Loucy (cell line): ENCODE measurements at regions not wholly inside any gene's neighbourhood (a gene's known extent, or its start where the extent isn't known, plus 50 kb on each side); places are given as distances from the start of the nearest gene placed in this dataset.

ENCODE experiments used
- H2AFZ ChIP-seq: fragments of 200-600 bp; sonication (generic); 2 replicates; pipeline ENCODE4 v1.6.0; 2016; ENCODE audit warnings: antibody characterized with exemption, mild to moderate bottlenecking, low read length, moderate library complexity
- H3F3A ChIP-seq: fragments of 200-600 bp; 2 replicates; pipeline ENCODE4 v1.6.0; 2016; ENCODE audit warnings: antibody characterized with exemption, low read depth, mild to moderate bottlenecking
- H3K27me3 ChIP-seq: fragments of 200-600 bp; sonication (generic); 2 replicates; pipeline ENCODE4 v1.6.1; 2014; ENCODE audit warnings: low read length, mild to moderate bottlenecking; ENCODE audit not compliant: insufficient read depth, poor library complexity, severe bottlenecking
- H3K36me3 ChIP-seq: fragments of 200-600 bp; sonication (generic); 2 replicates; pipeline ENCODE4 v1.6.1; 2016; ENCODE audit warnings: low read length; ENCODE audit not compliant: insufficient read depth
- H3K4me1 ChIP-seq: fragments of 200-600 bp; sonication (generic); 2 replicates; pipeline ENCODE4 v1.5.1; 2014; ENCODE audit warnings: low read length, mild to moderate bottlenecking; ENCODE audit not compliant: insufficient read depth, poor library complexity, severe bottlenecking
- H3K4me2 ChIP-seq: fragments of 200-600 bp; sonication (generic); 2 replicates; pipeline ENCODE4 v1.6.0; 2014; ENCODE audit warnings: antibody characterized with exemption, low read length, low read depth, mild to moderate bottlenecking; ENCODE audit not compliant: poor library complexity, severe bottlenecking
- H3K4me3 ChIP-seq: fragments of 200-600 bp; sonication (generic); 2 replicates; pipeline ENCODE4 v1.5.1; 2014; ENCODE audit warnings: low read length, mild to moderate bottlenecking, mixed read lengths; ENCODE audit not compliant: poor library complexity, severe bottlenecking
- H3K79me2 ChIP-seq: fragments of 200-600 bp; sonication (generic); 2 replicates; pipeline ENCODE4 v1.6.1; 2014; ENCODE audit warnings: low read length; ENCODE audit not compliant: insufficient read depth
- H3K9ac ChIP-seq: fragments of 200-600 bp; sonication (generic); 2 replicates; pipeline ENCODE4 v1.6.0; 2014; ENCODE audit warnings: mild to moderate bottlenecking, low read depth, low read length, moderate library complexity; ENCODE audit not compliant: poor library complexity, severe bottlenecking
- H3K9me2 ChIP-seq: fragments of 200-600 bp; sonication (generic); replicated peaks from 2 replicates; pipeline ENCODE4 v1.6.1; 2016; ENCODE audit warnings: low read depth, low read length, mixed read lengths
- H3K9me3 ChIP-seq: fragments of 200-600 bp; sonication (generic); 2 replicates; pipeline ENCODE4 v1.6.1; 2014; ENCODE audit warnings: mild to moderate bottlenecking, antibody characterized with exemption, low read length, low read depth; ENCODE audit not compliant: insufficient read depth
- H4K20me1 ChIP-seq: fragments of 200-600 bp; sonication (generic); 2 replicates; pipeline ENCODE4 v1.6.0; 2014; ENCODE audit warnings: antibody characterized with exemption, low read length, mild to moderate bottlenecking; ENCODE audit not compliant: insufficient read depth, poor library complexity, severe bottlenecking
- EZH2phosphoT487 ChIP-seq: fragments of 200-600 bp; IDR thresholded peaks from 2 replicates; pipeline ENCODE4 v1.6.1; 2018; ENCODE audit warnings: antibody characterized with exemption, mild to moderate bottlenecking, moderate library complexity, borderline replicate concordance
- TF ChIP-seq, protein P1 (sequence below): fragments of 200-600 bp; sonication (generic); conservative IDR thresholded peaks from 2 replicates; pipeline ENCODE4 v1.5.1; 2014; ENCODE audit warnings: mild to moderate bottlenecking, antibody characterized with exemption, low read length

- H3K9ac ChIP-seq: no peak overlapping the region
- no peaks in the 10 kb centered on the region for H3F3A ChIP-seq
- no peaks in the 10 kb centered on the region for H3K36me3 ChIP-seq
- H3K4me1 ChIP-seq: no peaks in the 10 kb centered on the region
- H3K4me2 ChIP-seq: no peak overlapping the region
- no peaks in the 10 kb centered on the region for H4K20me1 ChIP-seq
- H3K4me3 ChIP-seq: no peak overlapping the region
- no peak for TF ChIP-seq EZH2phosphoT487
- TF ChIP-seq, protein P1, sequence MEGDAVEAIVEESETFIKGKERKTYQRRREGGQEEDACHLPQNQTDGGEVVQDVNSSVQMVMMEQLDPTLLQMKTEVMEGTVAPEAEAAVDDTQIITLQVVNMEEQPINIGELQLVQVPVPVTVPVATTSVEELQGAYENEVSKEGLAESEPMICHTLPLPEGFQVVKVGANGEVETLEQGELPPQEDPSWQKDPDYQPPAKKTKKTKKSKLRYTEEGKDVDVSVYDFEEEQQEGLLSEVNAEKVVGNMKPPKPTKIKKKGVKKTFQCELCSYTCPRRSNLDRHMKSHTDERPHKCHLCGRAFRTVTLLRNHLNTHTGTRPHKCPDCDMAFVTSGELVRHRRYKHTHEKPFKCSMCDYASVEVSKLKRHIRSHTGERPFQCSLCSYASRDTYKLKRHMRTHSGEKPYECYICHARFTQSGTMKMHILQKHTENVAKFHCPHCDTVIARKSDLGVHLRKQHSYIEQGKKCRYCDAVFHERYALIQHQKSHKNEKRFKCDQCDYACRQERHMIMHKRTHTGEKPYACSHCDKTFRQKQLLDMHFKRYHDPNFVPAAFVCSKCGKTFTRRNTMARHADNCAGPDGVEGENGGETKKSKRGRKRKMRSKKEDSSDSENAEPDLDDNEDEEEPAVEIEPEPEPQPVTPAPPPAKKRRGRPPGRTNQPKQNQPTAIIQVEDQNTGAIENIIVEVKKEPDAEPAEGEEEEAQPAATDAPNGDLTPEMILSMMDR: no peak
- no peaks in the 10 kb centered on the region for H3K27me3 ChIP-seq
- H3K79me2 ChIP-seq: no peaks in the 10 kb centered on the region
- no peaks in the 10 kb centered on the region for H3K9me2 ChIP-seq
- H3K9me3 ChIP-seq: no peaks in the 10 kb centered on the region
- no peak overlapping the region for H2AFZ ChIP-seq
Measured at GRCh38 chr11:45062974-45063635, 83.3 kb upstream of the PRDM11 start.

- Histone ChIP-seq H3K9me2 (no peaks in the 10 kb centered on the region), H3K9ac (no peak overlapping the region), H2AFZ (no peak overlapping the region), H4K20me1 (no peaks in the 10 kb centered on the region), H3K4me1 (no peaks in the 10 kb centered on the region), H3K36me3 (no peaks in the 10 kb centered on the region), H3F3A (no peaks in the 10 kb centered on the region), H3K4me2 (no peak overlapping the region), H3K4me3 (no peak overlapping the region), H3K27me3 (no peaks in the 10 kb centered on the region), H3K79me2 (no peaks in the 10 kb centered on the region), H3K9me3 (no peaks in the 10 kb centered on the region)
- TF ChIP-seq, protein P1: no peak
- no peak for TF ChIP-seq EZH2phosphoT487
Measured at GRCh38 chr11:45063669-45064068, 82.8 kb upstream of the PRDM11 start.

DNA sequence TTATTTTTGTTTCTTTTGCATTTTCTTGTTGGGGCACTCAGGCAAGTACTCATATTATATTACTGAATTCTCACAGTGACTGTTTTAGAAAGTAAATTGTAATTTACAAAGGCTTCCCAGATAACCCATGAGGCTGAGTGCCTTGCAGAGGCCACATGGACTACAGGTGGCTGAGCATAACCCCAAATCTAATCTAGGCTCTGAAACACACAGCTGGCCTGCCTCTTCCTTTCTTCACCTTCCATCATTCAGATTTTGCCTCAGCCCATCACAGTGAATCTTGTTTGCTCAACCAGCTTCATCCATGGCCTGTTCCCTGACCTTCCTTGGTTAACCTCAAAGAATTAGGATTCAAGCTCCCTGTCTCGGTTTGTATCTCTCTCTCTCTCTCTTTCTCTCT, 78.5 kb upstream of the PRDM11 start:
- TF ChIP-seq, protein P1: no peak
- TF ChIP-seq EZH2phosphoT487: no peak
- Histone ChIP-seq H3K4me3 (no peak overlapping the region), H2AFZ (no peak overlapping the region), H3K79me2 (no peaks in the 10 kb centered on the region), H3K27me3 (no peaks in the 10 kb centered on the region), H3K36me3 (no peaks in the 10 kb centered on the region), H4K20me1 (no peaks in the 10 kb centered on the region), H3K9me3 (no peaks in the 10 kb centered on the region), H3K9ac (no peak overlapping the region), H3K4me2 (no peak overlapping the region), H3K9me2 (no peaks in the 10 kb centered on the region), H3F3A (no peaks in the 10 kb centered on the region), H3K4me1 (peaks cover under 1% of the 10 kb centered on the region)
